H54 (cell line): ENCODE measurements at regions not wholly inside any gene's neighbourhood (a gene's known extent, or its start where the extent isn't known, plus 50 kb on each side); places are given as distances from the start of the nearest gene placed in this dataset.

Source experiments
- DNase-seq: peaks from one replicate; pipeline ENCODE4 v3.0.0; 2011; ENCODE audit warnings: low spot score, mixed read lengths; ENCODE audit not compliant: insufficient read length
- FAIRE-seq: peaks from 3 replicates; lab custom pipeline; 2011; peaks lifted over from hg19 to GRCh38; lab: Jason Lieb, UNC
- POLR2A ChIP-seq: IDR thresholded peaks from 2 replicates; pipeline ENCODE4 v1.6.1; 2011; ENCODE audit warnings: low read depth, mild to moderate bottlenecking, low read length

- FAIRE-seq (no peak), DNase-seq (no peak)
- TF ChIP-seq POLR2A = no peak
These were observed 177.9 kb downstream of the SATB1 start for GRCh38 chr3:18247139-18247695.

DNA sequence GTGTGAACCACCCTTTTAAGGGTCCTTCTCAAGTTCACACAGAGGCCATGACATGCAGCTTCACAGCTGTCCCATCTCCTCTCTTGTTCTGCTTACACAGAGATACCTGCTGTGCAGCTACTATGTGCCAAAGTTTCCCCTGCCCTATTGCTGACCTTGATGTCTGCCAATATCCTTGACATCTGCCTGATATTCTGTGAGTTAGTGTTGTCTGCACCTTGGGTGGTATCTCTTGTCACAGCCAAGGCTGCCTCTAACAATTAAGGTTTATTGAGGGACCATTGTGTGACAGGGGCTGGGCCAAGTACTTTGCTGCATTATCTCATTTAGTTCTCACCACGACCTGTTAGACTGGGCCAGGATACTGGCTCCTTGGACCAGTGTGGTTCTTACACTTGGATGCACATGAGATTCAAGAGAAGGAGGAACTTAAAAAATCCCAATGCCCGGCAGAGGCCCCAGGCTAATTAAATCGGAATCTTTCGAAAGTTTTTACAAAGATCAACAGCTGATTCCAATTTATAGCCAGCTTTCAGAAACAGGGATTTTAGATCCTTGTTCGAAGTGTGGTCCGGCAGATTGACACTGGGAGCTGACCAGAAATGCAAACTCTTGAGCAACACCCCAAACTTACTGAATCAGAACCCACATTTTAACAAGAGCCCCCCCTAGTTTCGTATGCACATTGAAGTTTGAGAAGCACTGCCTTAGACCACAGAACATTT lies 178.6 kb downstream of the SATB1 start:
- FAIRE-seq (no peak), DNase-seq (no peak)
- TF ChIP-seq POLR2A = no peak

DNA sequence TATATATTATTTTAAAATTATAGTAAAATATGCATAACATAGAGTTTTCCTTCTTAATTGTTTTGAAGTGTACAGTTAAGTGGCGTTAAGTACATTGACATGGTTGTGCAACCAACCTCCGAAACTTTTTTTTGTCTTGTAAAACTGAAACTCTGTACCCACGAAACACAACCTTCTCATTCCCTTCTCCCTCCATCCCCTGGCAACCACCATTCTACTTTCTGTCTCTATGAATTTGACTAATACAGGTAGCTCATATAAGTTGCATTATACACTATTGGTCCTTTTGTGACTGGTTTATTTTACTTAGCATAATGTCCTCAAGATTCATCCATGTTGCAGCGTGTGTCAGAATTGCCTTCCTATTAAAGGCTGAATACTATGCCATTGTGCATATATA lies 179.4 kb downstream of the SATB1 start:
- DNase-seq (no peak), FAIRE-seq (no peak)
- no peak for TF ChIP-seq POLR2A

DNA sequence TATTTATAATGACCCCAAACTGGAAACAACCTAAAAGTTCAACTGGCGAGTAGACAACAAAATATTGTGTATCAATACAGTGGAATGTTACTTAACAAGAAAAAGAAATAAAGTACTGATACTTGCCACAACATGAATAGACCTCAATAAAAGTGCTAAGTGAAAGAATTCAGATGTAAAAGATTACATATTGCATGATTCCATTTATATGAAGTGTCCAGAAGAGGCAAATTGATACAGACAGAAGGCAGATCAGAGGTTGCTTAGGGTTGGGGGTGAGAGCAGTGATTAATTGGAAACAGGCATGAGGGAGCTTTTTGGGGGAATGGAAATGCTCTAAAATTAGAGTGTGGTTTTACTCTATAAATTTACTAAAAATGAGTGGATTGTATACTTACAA lies 183.3 kb downstream of the SATB1 start:
- no peak for FAIRE-seq
- no peak for TF ChIP-seq POLR2A
- no peak for DNase-seq

GRCh38 chr3:18239674-18240073 lies 185.5 kb downstream of the SATB1 start:
- TF ChIP-seq POLR2A = no peak
- DNase-seq = no peak
- FAIRE-seq = no peak

DNA sequence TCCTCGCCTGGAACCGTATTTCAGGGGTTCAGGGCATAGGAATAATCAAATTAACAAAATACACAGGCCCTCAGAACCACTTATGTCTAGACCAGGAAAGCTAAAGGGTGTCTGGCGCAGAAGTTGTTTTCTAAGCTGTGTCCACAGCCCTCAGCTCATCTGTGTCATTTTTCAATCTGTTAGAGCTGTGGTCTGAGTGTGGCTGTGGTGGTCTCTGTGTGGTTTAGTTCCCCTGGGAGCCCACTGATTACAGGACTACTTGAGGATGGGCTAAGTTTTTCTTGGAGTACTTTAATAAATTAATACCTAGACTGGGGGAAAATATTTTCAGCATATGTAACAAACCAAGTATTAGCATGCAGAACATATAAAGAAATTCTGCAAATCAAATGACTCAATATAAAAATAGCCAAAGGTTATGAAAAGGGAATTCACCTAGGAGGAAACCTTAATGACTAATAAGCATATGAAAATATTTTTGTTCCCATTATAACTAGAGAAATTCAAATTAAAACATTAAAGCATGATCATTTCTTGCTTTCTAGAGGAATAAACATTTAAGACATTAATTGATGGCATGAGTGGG lies 186.3 kb downstream of the SATB1 start:
- FAIRE-seq = no peak
- TF ChIP-seq POLR2A = no peak

DNA sequence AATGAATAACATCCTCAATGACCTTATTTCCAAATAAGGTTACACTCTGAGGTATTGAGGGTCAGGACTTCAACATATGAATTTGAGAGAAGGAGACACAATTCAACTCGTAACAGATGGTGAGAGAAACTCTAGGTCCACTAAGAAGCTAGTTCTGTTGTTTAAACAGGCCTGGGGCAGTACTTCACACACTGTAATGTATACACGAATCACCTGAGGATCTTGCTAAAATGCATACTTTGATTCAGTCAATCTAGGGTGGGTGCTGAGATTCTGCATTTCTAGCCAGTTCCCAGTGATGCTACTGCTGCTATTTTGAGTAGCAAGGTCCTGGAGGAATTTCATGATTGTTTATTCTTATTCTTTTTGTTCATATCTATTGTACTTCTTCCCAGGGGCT lies 186.8 kb downstream of the SATB1 start:
- FAIRE-seq (peak; percentile 23), DNase-seq (no peak)
- no peak for TF ChIP-seq POLR2A

More for the DNA sequence above, 186.3 kb downstream of the SATB1 start:
- no peak for DNase-seq

- DNase-seq = peak; percentile 5
These were observed 187.7 kb downstream of the SATB1 start for GRCh38 chr3:18237251-18238005.

DNA sequence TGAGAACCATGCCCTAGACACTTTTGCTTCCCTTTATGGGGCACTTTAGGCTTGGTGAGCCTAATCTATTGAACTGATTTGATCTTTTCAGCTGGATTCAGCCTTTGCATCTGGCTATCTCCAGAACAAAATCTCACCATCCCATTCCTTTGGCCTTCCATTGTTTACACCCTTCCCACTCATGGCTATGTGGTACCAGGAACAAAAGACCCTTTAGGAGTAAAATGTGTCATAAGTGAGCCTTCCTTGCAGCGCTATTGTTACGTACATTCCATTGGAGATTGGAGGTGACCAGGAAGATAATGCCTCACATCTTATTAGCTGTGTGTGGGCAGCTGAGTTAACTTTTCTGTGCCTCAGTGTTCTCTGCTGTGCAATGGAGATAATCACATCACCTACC lies 188.4 kb downstream of the SATB1 start:
- DNase-seq = no peak
- FAIRE-seq = no peak

More at GRCh38 chr3:18237251-18238005, 187.7 kb downstream of the SATB1 start:
- no peak for TF ChIP-seq POLR2A
- FAIRE-seq = peak; percentile 93

GRCh38 chr3:18234717-18235335 lies 190.3 kb downstream of the SATB1 start:
- FAIRE-seq (no peak), DNase-seq (no peak)
- TF ChIP-seq POLR2A = no peak

More for the DNA sequence above, 188.4 kb downstream of the SATB1 start:
- TF ChIP-seq POLR2A = no peak

DNA sequence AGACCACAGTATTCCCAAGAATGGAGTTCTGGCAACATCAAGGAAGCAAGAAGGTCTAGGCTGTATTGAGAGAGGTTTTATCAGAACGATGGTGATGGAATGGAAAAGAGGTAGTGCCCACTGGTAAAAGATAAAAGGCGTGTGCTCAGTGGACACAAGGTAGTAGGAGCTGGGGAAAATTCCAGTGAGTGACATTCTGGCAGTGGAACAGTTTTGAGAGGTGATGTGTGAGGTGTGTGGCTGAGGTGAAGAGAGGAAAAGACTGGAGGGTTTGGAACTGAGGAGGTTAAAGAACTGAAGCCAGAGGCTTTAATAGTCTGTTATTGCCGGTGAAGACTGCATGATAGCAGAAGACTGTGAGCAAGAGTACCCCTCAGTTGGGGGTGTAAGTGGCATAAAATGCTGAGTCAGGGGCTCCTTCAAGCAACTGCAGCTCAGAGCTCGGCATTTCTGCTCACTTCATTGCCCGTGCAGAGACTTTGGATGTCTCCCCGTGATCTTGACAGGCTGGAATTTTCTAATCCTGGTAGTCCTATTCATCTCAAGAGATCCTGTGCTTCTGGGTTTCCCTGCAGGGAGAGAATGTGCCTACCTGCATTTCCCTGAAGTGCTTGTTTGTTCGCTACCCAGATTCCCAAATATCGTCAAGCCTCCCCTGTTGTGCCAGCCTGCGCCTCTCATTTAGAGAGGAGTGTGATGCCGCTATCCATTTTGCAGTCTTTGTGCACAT lies 191.0 kb downstream of the SATB1 start:
- DNase-seq (no peak), FAIRE-seq (no peak)
- TF ChIP-seq POLR2A = no peak

GRCh38 chr3:18232317-18232716 lies 192.8 kb downstream of the SATB1 start:
- DNase-seq (no peak), FAIRE-seq (no peak)
- no peak for TF ChIP-seq POLR2A

GRCh38 chr3:18228060-18228459 lies 197.1 kb downstream of the SATB1 start:
- FAIRE-seq = no peak
- DNase-seq = no peak
- TF ChIP-seq POLR2A = no peak
